Gastroesophageal sphincter (tissue), 4 donors: ENCODE measurements at regions not wholly inside any gene's neighbourhood (a gene's known extent, or its start where the extent isn't known, plus 50 kb on each side); places are given as distances from the start of the nearest gene placed in this dataset.

ENCODE experiments used
- ATAC-seq: fragments of 150-250 bp; one replicate; pipeline ENCODE4 v1.9.1; 2016; ENCODE audit warnings: mild to moderate bottlenecking, moderate library complexity
- H3K27ac ChIP-seq, 4 donors: fragments of 200-600 bp; sonication (generic) in 3 of 4; 1 replicate in 3 of 4; 2 replicates in 1 of 4; pipeline ENCODE4 v1.5.1; 2016 to 2019
- H3K27me3 ChIP-seq: fragments of 200-600 bp; sonication (generic); one replicate; pipeline ENCODE4 v1.5.1; 2019
- H3K36me3 ChIP-seq, 2 donors: fragments of 200-600 bp; sonication (generic); one replicate each; pipeline ENCODE4 v1.5.1; 2019; ENCODE audit warnings: control low read depth in 1 of 2
- H3K4me1 ChIP-seq, 3 donors: fragments of 200-600 bp; sonication (generic); 1 replicate in 2 of 3; 2 replicates in 1 of 3; pipeline ENCODE4 v1.5.1; 2016 to 2019; ENCODE audit warnings: control low read depth in 2 of 3
- H3K4me3 ChIP-seq, 2 donors: fragments of 200-600 bp; sonication (generic); one replicate each; pipeline ENCODE4 v1.5.1; 2019; ENCODE audit warnings: mild to moderate bottlenecking in 1 of 2, moderate library complexity in 1 of 2
- H3K9me3 ChIP-seq, 3 donors: fragments of 200-600 bp; sonication (generic); one replicate each; pipeline ENCODE4 v1.5.1; 2017 to 2019; ENCODE audit warnings: control low read depth in 2 of 3
- CTCF ChIP-seq, 4 experiments: fragments of 200-600 bp in 2 of 4; fragments of 450-650 bp in 2 of 4; sonication (generic) in 1 of 4; IDR thresholded peaks; one replicate each; pipeline ENCODE4 v1.5.1; 2017 to 2019; ENCODE audit warnings: antibody characterized with exemption in 4 of 4, mild to moderate bottlenecking in 2 of 4, moderate library complexity in 2 of 4
- EP300 ChIP-seq: sonication (generic); formaldehyde crosslinking; IDR thresholded peaks from one replicate; pipeline ENCODE4 v1.6.1; 2017; ENCODE audit warnings: antibody characterized with exemption, mild to moderate bottlenecking
- POLR2A ChIP-seq, 2 donors: fragments of 450-650 bp; IDR thresholded peaks; one replicate each; pipeline ENCODE4 v1.6.1; 2017; ENCODE audit warnings: antibody characterized with exemption in 2 of 2, mild to moderate bottlenecking in 2 of 2, moderate library complexity in 1 of 2
- POLR2AphosphoS5 ChIP-seq: sonication (generic); formaldehyde crosslinking; IDR thresholded peaks from one replicate; pipeline ENCODE4 v1.6.1; 2017; ENCODE audit warnings: antibody characterized with exemption
- WGBS, 2 donors: methylation state at CpG; one replicate each; pipeline ENCODE4 v1.1.5; 2018; ENCODE audit warnings: low coverage in 1 of 2; 5-methylcytosine and 5-hydroxymethylcytosine counted together

GRCh38 chr7:130951976-130952876 is 218.2 kb upstream of the KLF14 start:
- no peaks in the 10 kb centered on the region for H3K9me3 ChIP-seq
- peaks cover 0 to 74% (median 2%) of the 10 kb centered on the region in 3 donors for H3K4me1 ChIP-seq
- no peaks in the 10 kb centered on the region for H3K27me3 ChIP-seq
- 74 to 88% methylated on average over 4 to 13 of the region's 16 CpGs for WGBS, 2 donors
- peaks cover 0 to 37% of the 10 kb centered on the region in 2 donors for H3K36me3 ChIP-seq
- no peak for TF ChIP-seq EP300
- H3K27ac ChIP-seq, result peak overlapping the region in 1 of 4 donors; percentile 7
- ATAC-seq, result no peak
- H3K4me3 ChIP-seq, result no peak overlapping the region

GRCh38 chr7:130953196-130953595 is 219.2 kb upstream of the KLF14 start:
- H3K9me3 ChIP-seq, result no peaks in the 10 kb centered on the region
- peaks cover 0 to 43% of the 10 kb centered on the region in 2 donors for H3K36me3 ChIP-seq
- H3K27ac ChIP-seq, result no peak overlapping the region
- ATAC-seq, result no peak
- no peak for TF ChIP-seq POLR2A (IDR thresholded peaks at IDR 0.05)
- no peak for TF ChIP-seq POLR2AphosphoS5
- no peak for TF ChIP-seq EP300
- no peak for TF ChIP-seq CTCF (IDR thresholded peaks at IDR 0.05)
- peaks cover 0 to 80% (median 2%) of the 10 kb centered on the region in 3 donors for H3K4me1 ChIP-seq
- WGBS, 2 donors, result 73 to 93% methylated on average over 4 of the region's 4 CpGs
- H3K4me3 ChIP-seq, result no peak overlapping the region
- H3K27me3 ChIP-seq, result no peaks in the 10 kb centered on the region

GRCh38 chr7:130954918-130955564 is 221.0 kb upstream of the KLF14 start:
- Histone ChIP-seq H3K27me3 (no peaks in the 10 kb centered on the region), H3K4me3 (no peak overlapping the region), H3K27ac (no peak overlapping the region), H3K4me1 (peaks cover 0 to 83% (median 2%) of the 10 kb centered on the region in 3 donors), H3K36me3 (peaks cover 0 to 57% of the 10 kb centered on the region in 2 donors), H3K9me3 (no peaks in the 10 kb centered on the region)
- TF ChIP-seq POLR2A (IDR thresholded peaks at IDR 0.05), result peak in 1 of 2 donors; percentile 4
- TF ChIP-seq POLR2AphosphoS5, result no peak
- WGBS, 2 donors, result 94 to 96% methylated on average over 4 to 6 of the region's 6 CpGs
- no peak for ATAC-seq

- H3K36me3 ChIP-seq, result peaks cover 0 to 53% of the 10 kb centered on the region in 2 donors
- H3K4me3 ChIP-seq, result no peak overlapping the region
- H3K4me1 ChIP-seq, result peaks cover 0 to 83% (median 0%) of the 10 kb centered on the region in 3 donors
- no peaks in the 10 kb centered on the region for H3K9me3 ChIP-seq
- ATAC-seq, result no peak
- H3K27ac ChIP-seq, result no peak overlapping the region
- H3K27me3 ChIP-seq, result no peaks in the 10 kb centered on the region
- no peak for TF ChIP-seq CTCF (IDR thresholded peaks at IDR 0.05)
- TF ChIP-seq EP300, result no peak
- TF ChIP-seq POLR2A (IDR thresholded peaks at IDR 0.05), result no peak
- no peak for TF ChIP-seq POLR2AphosphoS5
Measured at GRCh38 chr7:130955565-130955919, 221.5 kb upstream of the KLF14 start.

- Histone ChIP-seq H3K4me1 (peaks cover 0 to 84% (median 0%) of the 10 kb centered on the region in 3 donors), H3K9me3 (no peaks in the 10 kb centered on the region), H3K4me3 (no peak overlapping the region), H3K36me3 (peaks cover 0 to 44% of the 10 kb centered on the region in 2 donors), H3K27ac (no peak overlapping the region), H3K27me3 (no peaks in the 10 kb centered on the region)
- ATAC-seq, result no peak
- TF ChIP-seq POLR2AphosphoS5 (no peak), POLR2A (IDR thresholded peaks at IDR 0.05) (no peak), CTCF (IDR thresholded peaks at IDR 0.05) (no peak), EP300 (no peak)
- 60 to 75% methylated on average over 4 to 7 of the region's 7 CpGs for WGBS, 2 donors
Measured at GRCh38 chr7:130956417-130957136, 222.6 kb upstream of the KLF14 start.
